Heart left ventricle (tissue), 13 donors: ENCODE measurements at regions not wholly inside any gene's neighbourhood (a gene's known extent, or its start where the extent isn't known, plus 50 kb on each side); places are given as distances from the start of the nearest gene placed in this dataset.

Source experiments
- POLR2A ChIP-seq, 2 donors: fragments of 450-650 bp; IDR thresholded peaks; one replicate each; pipeline ENCODE4 v1.6.1; 2017; ENCODE audit warnings: antibody characterized with exemption in 2 of 2, mild to moderate bottlenecking in 2 of 2, moderate library complexity in 2 of 2
- TF ChIP-seq, protein P1 (sequence below), 12 donors: fragments of 200-600 bp; sonication (generic) in 4 of 12; IDR thresholded peaks; one replicate each; pipeline versions ENCODE4 v1.5.0 to v1.8.0; 2018 to 2022; ENCODE audit warnings: antibody characterized with exemption in 12 of 12, mild to moderate bottlenecking in 5 of 12
- donor health status: ischemic (EF 13 %, LVEDD 7.1; RV severe dilation, severe dysfunction).
- donor health status: DM: no; HTN: yes; CAD: no.
- donor health status: DM: no; HTN: no; CAD: no.
- donor health status: ischemic (EF 25% LVEDD 6.9; RV normal size, moderate dysfunction).
- donor health status: ischemic (EF 25% LVEDD 5.7; RV mildly dilated, moderate dysfunction).
- donor health status: ischemic (EF 35%, LVEDD 5.7; RV mildly dilated, moderate dysfunction).
- donor health status: nonischemic (EF 11% LVEDD 7.7; RV severe dilation, severe dysfunction).
- donor health status: DM: yes; HTN: yes; CAD: no.
- donor health status: PGD.
- donor health status: ischemic (EF 29% LVEDD 5.4; RV normal size, mild dysfunction).
- donor health status: nonischemic (EF 23%, LVEDD 6.1; RV moderate dilation, normal function).

DNA sequence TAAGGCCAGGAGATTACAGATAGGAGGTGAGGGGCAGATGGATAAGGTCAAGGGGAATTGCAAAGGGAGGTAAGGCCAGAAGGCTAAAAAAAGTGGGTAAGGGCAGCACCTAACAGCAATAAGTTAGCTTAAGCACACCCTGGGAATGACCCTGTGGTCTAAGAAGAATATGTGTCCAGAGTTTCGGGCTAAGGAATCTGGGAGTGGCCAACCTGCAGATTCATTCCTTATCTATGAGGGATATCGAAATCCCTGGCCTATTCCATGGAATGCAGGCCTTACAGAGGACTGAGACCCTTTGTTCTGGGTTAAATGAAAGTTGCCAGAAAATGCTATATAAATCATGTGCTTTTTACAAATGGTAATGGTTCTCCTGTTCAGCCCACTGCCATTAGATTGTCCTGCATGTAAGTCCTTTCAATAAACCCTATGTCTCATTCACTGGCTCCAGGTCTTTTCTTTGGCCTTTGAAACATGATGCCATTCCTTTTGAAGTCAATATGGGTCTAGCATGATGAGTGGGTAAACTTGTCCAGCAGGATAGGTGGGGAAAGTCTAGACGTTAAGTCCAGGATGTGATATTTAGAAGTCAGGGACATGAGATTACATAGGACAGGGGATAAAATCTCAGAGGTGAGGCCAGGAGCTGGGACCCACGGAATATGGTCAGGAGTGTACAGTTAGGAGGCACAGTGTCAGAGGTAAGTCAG lies 226.2 kb downstream of the TACR3 start:
- TF ChIP-seq POLR2A (IDR thresholded peaks at IDR 0.05): no peak
- TF ChIP-seq, protein P1, sequence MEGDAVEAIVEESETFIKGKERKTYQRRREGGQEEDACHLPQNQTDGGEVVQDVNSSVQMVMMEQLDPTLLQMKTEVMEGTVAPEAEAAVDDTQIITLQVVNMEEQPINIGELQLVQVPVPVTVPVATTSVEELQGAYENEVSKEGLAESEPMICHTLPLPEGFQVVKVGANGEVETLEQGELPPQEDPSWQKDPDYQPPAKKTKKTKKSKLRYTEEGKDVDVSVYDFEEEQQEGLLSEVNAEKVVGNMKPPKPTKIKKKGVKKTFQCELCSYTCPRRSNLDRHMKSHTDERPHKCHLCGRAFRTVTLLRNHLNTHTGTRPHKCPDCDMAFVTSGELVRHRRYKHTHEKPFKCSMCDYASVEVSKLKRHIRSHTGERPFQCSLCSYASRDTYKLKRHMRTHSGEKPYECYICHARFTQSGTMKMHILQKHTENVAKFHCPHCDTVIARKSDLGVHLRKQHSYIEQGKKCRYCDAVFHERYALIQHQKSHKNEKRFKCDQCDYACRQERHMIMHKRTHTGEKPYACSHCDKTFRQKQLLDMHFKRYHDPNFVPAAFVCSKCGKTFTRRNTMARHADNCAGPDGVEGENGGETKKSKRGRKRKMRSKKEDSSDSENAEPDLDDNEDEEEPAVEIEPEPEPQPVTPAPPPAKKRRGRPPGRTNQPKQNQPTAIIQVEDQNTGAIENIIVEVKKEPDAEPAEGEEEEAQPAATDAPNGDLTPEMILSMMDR (IDR thresholded peaks at IDR 0.05): no peak
